ENCODE measurements at regions not wholly inside any gene's neighbourhood (a gene's known extent, or its start where the extent isn't known, plus 50 kb on each side); places are given as distances from the start of the nearest gene placed in this dataset.

DNA sequence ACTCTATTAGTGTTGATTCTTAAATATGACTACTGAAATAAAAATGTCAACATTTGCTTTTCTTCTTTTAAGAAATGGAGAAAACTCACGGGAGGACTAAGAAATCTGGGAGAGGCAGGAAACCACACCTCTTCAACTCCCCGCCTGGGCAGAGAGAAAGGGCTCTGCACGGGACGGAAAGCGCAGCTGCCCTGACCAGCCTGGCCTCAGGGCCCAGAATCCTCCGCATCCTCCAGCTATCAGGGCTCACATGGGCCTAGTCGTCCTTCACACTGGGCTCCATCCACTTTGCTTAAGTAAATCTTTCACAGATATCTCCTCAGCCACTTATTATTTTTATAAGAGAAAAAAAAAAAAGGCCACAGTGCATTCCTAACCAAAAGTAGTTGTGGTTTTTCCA is 215.1 kb downstream of the TBXT start:
- intact Hi-C loops (cut with micrococcal nuclease) = no loop called here
- no peak for DNase-seq
- peaks cover 20% of the 10 kb centered on the region for H3K27me3 ChIP-seq (ENCODE audit: low read depth)
- no peak overlapping the region for H3K4me3 ChIP-seq
- no peaks in the 10 kb centered on the region for H3K36me3 ChIP-seq
- H3K4me1 ChIP-seq = no peaks in the 10 kb centered on the region
- TF ChIP-seq, protein P1, sequence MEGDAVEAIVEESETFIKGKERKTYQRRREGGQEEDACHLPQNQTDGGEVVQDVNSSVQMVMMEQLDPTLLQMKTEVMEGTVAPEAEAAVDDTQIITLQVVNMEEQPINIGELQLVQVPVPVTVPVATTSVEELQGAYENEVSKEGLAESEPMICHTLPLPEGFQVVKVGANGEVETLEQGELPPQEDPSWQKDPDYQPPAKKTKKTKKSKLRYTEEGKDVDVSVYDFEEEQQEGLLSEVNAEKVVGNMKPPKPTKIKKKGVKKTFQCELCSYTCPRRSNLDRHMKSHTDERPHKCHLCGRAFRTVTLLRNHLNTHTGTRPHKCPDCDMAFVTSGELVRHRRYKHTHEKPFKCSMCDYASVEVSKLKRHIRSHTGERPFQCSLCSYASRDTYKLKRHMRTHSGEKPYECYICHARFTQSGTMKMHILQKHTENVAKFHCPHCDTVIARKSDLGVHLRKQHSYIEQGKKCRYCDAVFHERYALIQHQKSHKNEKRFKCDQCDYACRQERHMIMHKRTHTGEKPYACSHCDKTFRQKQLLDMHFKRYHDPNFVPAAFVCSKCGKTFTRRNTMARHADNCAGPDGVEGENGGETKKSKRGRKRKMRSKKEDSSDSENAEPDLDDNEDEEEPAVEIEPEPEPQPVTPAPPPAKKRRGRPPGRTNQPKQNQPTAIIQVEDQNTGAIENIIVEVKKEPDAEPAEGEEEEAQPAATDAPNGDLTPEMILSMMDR (IDR thresholded peaks at IDR 0.05; ENCODE audit: borderline replicate concordance) = no peak
- no peaks in the 10 kb centered on the region for H3K9me3 ChIP-seq (replicated peaks)
- H3K27ac ChIP-seq (replicated peaks) = no peak overlapping the region

DNA sequence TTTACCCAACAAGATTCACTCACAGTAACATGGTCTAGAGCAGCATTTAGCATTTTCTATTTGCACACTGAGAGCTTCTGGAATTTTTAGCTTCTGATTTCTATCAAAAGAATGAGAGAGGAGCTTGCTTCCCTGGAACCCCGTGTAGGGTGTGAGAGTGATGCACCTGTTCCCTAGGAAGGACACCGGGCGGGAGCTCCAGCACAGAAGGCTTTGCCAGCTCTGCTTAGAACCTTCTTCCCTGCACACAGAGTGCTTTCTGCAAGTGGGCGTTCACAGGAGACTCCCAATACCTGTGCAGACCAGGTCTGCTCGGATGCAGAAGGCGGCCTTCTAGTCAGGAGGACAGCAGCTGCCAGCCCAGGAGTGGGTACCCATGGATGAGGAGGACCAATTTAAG is 217.3 kb downstream of the TBXT start:
- TF ChIP-seq, protein P1 (IDR thresholded peaks at IDR 0.05; ENCODE audit: borderline replicate concordance) = no peak
- Histone ChIP-seq H3K9me3 (replicated peaks) (no peaks in the 10 kb centered on the region), H3K36me3 (no peaks in the 10 kb centered on the region), H3K4me1 (no peaks in the 10 kb centered on the region), H3K27ac (replicated peaks) (no peak overlapping the region), H3K4me3 (no peak overlapping the region), H3K27me3 (ENCODE audit: low read depth) (peaks cover 17% of the 10 kb centered on the region)
- intact Hi-C loops (cut with micrococcal nuclease) = no loop called here
- DNase-seq = no peak

DNA sequence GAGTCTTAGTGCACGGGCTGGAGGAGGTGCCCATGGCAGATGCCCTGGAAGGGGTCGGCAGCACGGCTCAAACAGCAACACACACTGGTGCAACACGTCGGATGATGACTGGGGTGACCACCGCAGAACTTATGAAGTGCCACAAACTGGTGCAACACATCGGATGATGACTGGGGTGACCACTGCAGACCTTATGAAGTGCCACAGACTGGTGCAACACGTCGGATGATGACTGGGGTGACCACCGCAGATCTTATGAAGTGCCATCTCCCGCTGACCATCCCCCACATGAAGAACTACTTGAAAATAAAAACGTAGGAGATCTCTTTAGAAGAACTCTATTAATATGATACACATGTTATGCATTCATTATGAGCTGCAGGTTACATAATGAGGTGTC is 218.3 kb downstream of the TBXT start:
- Histone ChIP-seq H3K4me3 (no peak overlapping the region), H3K27ac (replicated peaks) (no peak overlapping the region), H3K36me3 (no peaks in the 10 kb centered on the region), H3K27me3 (ENCODE audit: low read depth) (peaks cover 17% of the 10 kb centered on the region), H3K9me3 (replicated peaks) (no peaks in the 10 kb centered on the region), H3K4me1 (no peaks in the 10 kb centered on the region)
- TF ChIP-seq, protein P1 (IDR thresholded peaks at IDR 0.05; ENCODE audit: borderline replicate concordance) = no peak
- no peak for DNase-seq
- intact Hi-C loops (cut with micrococcal nuclease) = no loop called here

DNA sequence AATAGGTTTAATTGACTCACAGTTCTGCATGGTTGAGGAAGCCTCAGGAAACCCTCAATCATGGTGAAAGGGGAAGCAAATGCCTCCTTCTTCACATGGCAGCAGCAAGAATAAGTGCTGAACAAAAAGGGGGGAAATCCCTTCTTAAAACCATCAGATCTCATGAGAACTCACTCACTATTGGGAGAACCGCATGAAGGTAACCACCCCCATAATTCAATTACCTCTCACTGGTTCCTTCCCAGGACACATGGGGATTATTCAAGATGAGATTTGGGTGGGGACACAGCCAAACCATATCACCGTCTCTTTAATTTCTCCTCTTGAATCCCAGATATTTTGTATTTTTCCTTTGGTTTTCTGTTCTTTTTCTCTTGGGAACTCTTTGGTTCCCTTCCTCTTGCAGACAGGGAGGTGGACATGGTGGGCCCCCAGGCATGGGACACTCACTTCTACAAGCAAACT is 223.6 kb downstream of the TBXT start:
- peaks cover 12% of the 10 kb centered on the region for H3K27me3 ChIP-seq (ENCODE audit: low read depth)
- DNase-seq = no peak
- H3K36me3 ChIP-seq = no peaks in the 10 kb centered on the region
- intact Hi-C loops (cut with micrococcal nuclease) = no loop called here
- H3K9me3 ChIP-seq (replicated peaks) = peaks cover 5% of the 10 kb centered on the region
- no peak overlapping the region for H3K27ac ChIP-seq (replicated peaks)
- TF ChIP-seq, protein P1 (IDR thresholded peaks at IDR 0.05; ENCODE audit: borderline replicate concordance) = no peak
- no peaks in the 10 kb centered on the region for H3K4me1 ChIP-seq
- no peak overlapping the region for H3K4me3 ChIP-seq

DNA sequence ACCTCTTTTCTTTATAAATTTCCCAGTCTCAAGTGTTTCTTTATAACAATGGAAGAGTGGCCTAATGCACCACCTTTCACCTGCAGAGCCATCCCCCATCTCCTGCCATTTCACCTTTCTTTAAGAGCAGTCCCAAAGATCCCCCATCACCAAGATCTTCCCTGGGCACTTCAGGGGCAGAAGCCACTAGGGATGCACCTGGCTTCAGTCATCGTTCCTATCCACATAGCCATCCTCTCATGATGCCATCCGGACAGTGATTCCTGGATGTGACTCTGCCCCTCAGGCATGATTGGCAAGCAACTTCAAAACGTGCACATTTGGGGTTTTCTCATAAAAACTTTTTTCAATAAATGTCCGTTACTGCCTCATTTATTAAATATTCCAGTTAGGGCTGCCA is 225.9 kb downstream of the TBXT start:
- Histone ChIP-seq H3K27ac (replicated peaks) (no peak overlapping the region), H3K27me3 (ENCODE audit: low read depth) (peaks cover 3% of the 10 kb centered on the region), H3K9me3 (replicated peaks) (peaks cover 5% of the 10 kb centered on the region), H3K4me1 (no peaks in the 10 kb centered on the region), H3K4me3 (no peak overlapping the region), H3K36me3 (no peaks in the 10 kb centered on the region)
- intact Hi-C loops (cut with micrococcal nuclease) = no loop called here
- TF ChIP-seq, protein P1 (IDR thresholded peaks at IDR 0.05; ENCODE audit: borderline replicate concordance) = no peak
- DNase-seq = no peak

All from left ventricle myocardium inferior (tissue), 1 donor.